Spleen (tissue), 7 donors: ENCODE measurements at regions not wholly inside any gene's neighbourhood (a gene's known extent, or its start where the extent isn't known, plus 50 kb on each side); places are given as distances from the start of the nearest gene placed in this dataset.

Experiments used
- POLR2A ChIP-seq, 3 donors: fragments of 450-650 bp; IDR thresholded peaks; one replicate each; pipeline ENCODE4 v1.5.1; 2017; ENCODE audit warnings: antibody characterized with exemption in 3 of 3, mild to moderate bottlenecking in 1 of 3
- POLR2AphosphoS5 ChIP-seq, 3 donors: sonication (generic); formaldehyde crosslinking; IDR thresholded peaks; one replicate each; pipeline ENCODE4 v1.5.1; 2017; ENCODE audit warnings: antibody characterized with exemption in 3 of 3
- TF ChIP-seq, protein P1 (sequence below), 11 experiments: fragments of 200-600 bp in 7 of 11; fragments of 450-650 bp in 4 of 11; sonication (generic) in 4 of 11; IDR thresholded peaks in 8 of 11; conservative IDR thresholded peaks in 3 of 11; 1 replicate in 7 of 11; 2 replicates in 4 of 11; pipeline versions ENCODE4 v1.4.0 to v1.8.0; 2016 to 2021; ENCODE audit warnings: antibody characterized with exemption in 11 of 11, inconsistent platforms in 4 of 11, mild to moderate bottlenecking in 1 of 11
- donor health status: DM: no; HTN: no; CAD: no; lungs with moderate emphysema.
- donor health status: DM: no; HTN: no; CAD: no.
- donor health status: DM: no; HTN: no; CAD: no.

GRCh38 chrX:40380655-40381488, 199.9 kb upstream of the ATP6AP2 start:
- TF ChIP-seq POLR2AphosphoS5 (IDR thresholded peaks at IDR 0.05), result no peak
- TF ChIP-seq, protein P1, sequence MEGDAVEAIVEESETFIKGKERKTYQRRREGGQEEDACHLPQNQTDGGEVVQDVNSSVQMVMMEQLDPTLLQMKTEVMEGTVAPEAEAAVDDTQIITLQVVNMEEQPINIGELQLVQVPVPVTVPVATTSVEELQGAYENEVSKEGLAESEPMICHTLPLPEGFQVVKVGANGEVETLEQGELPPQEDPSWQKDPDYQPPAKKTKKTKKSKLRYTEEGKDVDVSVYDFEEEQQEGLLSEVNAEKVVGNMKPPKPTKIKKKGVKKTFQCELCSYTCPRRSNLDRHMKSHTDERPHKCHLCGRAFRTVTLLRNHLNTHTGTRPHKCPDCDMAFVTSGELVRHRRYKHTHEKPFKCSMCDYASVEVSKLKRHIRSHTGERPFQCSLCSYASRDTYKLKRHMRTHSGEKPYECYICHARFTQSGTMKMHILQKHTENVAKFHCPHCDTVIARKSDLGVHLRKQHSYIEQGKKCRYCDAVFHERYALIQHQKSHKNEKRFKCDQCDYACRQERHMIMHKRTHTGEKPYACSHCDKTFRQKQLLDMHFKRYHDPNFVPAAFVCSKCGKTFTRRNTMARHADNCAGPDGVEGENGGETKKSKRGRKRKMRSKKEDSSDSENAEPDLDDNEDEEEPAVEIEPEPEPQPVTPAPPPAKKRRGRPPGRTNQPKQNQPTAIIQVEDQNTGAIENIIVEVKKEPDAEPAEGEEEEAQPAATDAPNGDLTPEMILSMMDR (IDR thresholded peaks at IDR 0.05 in 8 of 11, conservative IDR thresholded peaks at IDR 0.05 in 3 of 11), result no peak
- no peak for TF ChIP-seq POLR2A (IDR thresholded peaks at IDR 0.05)
